Esophagus muscularis mucosa (tissue), 4 donors: ENCODE measurements at regions not wholly inside any gene's neighbourhood (a gene's known extent, or its start where the extent isn't known, plus 50 kb on each side); places are given as distances from the start of the nearest gene placed in this dataset.

Experiments used
- DNase-seq: peaks from one replicate; pipeline ENCODE4 v3.0.0-alpha.2; 2017; ENCODE audit errors: extremely low spot score
- H3K27ac ChIP-seq, 4 donors: fragments of 200-600 bp; sonication (generic); replicated peaks in 1 of 4; 1 replicate in 3 of 4; 2 replicates in 1 of 4; pipeline ENCODE4 v1.5.1; 2016 to 2019; ENCODE audit warnings: mild to moderate bottlenecking in 1 of 4
- H3K27me3 ChIP-seq, 4 donors: fragments of 200-600 bp; sonication (generic); one replicate each; pipeline versions ENCODE4 v1.5.1 to v1.6.0; 2016 to 2019
- H3K36me3 ChIP-seq, 4 donors: fragments of 200-600 bp; sonication (generic); one replicate each; pipeline ENCODE4 v1.5.1; 2016 to 2019
- H3K4me1 ChIP-seq, 4 donors: fragments of 200-600 bp; sonication (generic); one replicate each; pipeline ENCODE4 v1.5.1; 2016 to 2019
- H3K4me3 ChIP-seq, 4 donors: fragments of 200-600 bp; sonication (generic); 1 replicate in 2 of 4; 2 replicates in 2 of 4; pipeline ENCODE4 v1.5.1; 2016 to 2019; ENCODE audit warnings: mild to moderate bottlenecking in 4 of 4, moderate library complexity in 1 of 4
- H3K9me3 ChIP-seq, 4 donors: fragments of 200-600 bp; sonication (generic); 1 replicate in 3 of 4; 2 replicates in 1 of 4; pipeline ENCODE4 v1.5.1; 2016 to 2019
- CTCF ChIP-seq, 3 experiments: fragments of 200-600 bp in 2 of 3; fragments of 450-650 bp in 1 of 3; sonication (generic) in 2 of 3; IDR thresholded peaks; one replicate each; pipeline ENCODE4 v1.5.1; 2017 to 2019; ENCODE audit warnings: antibody characterized with exemption in 3 of 3, mild to moderate bottlenecking in 2 of 3, moderate library complexity in 1 of 3
- EP300 ChIP-seq: sonication (generic); formaldehyde crosslinking; IDR thresholded peaks from one replicate; pipeline ENCODE4 v1.6.1; 2017; ENCODE audit warnings: antibody characterized with exemption
- POLR2A ChIP-seq: fragments of 450-650 bp; IDR thresholded peaks from one replicate; pipeline ENCODE4 v1.6.1; 2017; ENCODE audit warnings: antibody characterized with exemption, moderate library complexity, mild to moderate bottlenecking, low read depth
- POLR2AphosphoS5 ChIP-seq, 2 donors: sonication (generic); formaldehyde crosslinking; IDR thresholded peaks; one replicate each; pipeline ENCODE4 v1.6.1; 2017; ENCODE audit warnings: antibody characterized with exemption in 2 of 2
- WGBS: methylation state at CpG from one replicate; pipeline ENCODE4 v1.1.5; 2018; 5-methylcytosine and 5-hydroxymethylcytosine counted together
- intact Hi-C: fragments of 100-400 bp; cut with DNase I; formaldehyde crosslinking; loops from one replicate; pipeline ENCODE4 v1.15.1; 2023

- no peak for TF ChIP-seq CTCF (IDR thresholded peaks at IDR 0.05)
- no peak for TF ChIP-seq POLR2A
- no peak for TF ChIP-seq POLR2AphosphoS5 (IDR thresholded peaks at IDR 0.05)
- no peak for TF ChIP-seq EP300
- intact Hi-C loops, result no loop called here
- no peaks in the 10 kb centered on the region for H3K4me1 ChIP-seq
- H3K9me3 ChIP-seq, result no peaks in the 10 kb centered on the region
- H3K4me3 ChIP-seq, result no peak overlapping the region
- no peaks in the 10 kb centered on the region for H3K27me3 ChIP-seq
- no peak overlapping the region for H3K27ac ChIP-seq
- no peak for DNase-seq
- no peaks in the 10 kb centered on the region for H3K36me3 ChIP-seq
Measured at GRCh38 chr6:16049168-16049567, 79.7 kb upstream of the MYLIP start.

DNA sequence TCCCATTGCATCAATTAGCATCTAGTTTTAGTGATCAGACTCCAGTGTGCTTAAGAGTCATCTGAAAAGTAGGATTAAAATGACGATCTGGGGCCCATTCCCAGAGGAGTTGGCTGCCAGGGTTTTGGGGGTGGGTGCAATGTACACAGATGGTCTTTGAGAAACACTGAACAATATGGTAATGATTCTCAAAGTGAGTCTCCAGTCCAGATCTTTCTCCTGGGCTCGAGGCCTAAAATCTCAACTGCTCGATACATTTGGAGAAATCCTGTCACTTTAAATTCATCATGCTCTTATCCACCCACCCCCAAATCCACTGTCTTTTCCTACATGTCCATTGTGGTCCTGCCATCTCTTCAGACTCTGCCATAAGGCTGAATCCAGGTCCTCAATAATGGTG, 80.7 kb upstream of the MYLIP start:
- intact Hi-C loops, result no loop called here
- TF ChIP-seq POLR2A (no peak), CTCF (IDR thresholded peaks at IDR 0.05) (no peak), POLR2AphosphoS5 (IDR thresholded peaks at IDR 0.05) (no peak), EP300 (no peak)

GRCh38 chr6:16047435-16047990, 81.4 kb upstream of the MYLIP start:
- WGBS, result 75% methylated on average over 2 of the region's 2 CpGs
- H3K36me3 ChIP-seq, result no peaks in the 10 kb centered on the region
- H3K27me3 ChIP-seq, result no peaks in the 10 kb centered on the region
- H3K4me3 ChIP-seq, result no peak overlapping the region
- H3K27ac ChIP-seq, result no peak overlapping the region
- no peaks in the 10 kb centered on the region for H3K9me3 ChIP-seq
- no peaks in the 10 kb centered on the region for H3K4me1 ChIP-seq
- TF ChIP-seq POLR2A (no peak), POLR2AphosphoS5 (IDR thresholded peaks at IDR 0.05) (no peak), CTCF (IDR thresholded peaks at IDR 0.05) (no peak), EP300 (no peak)
- no peak for DNase-seq
- intact Hi-C loops, result no loop called here

More for the DNA sequence above, 80.7 kb upstream of the MYLIP start:
- H3K27me3 ChIP-seq, result no peaks in the 10 kb centered on the region
- 92% methylated on average over 3 of the region's 3 CpGs for whole genome bisulfite sequencing
- H3K4me1 ChIP-seq, result no peaks in the 10 kb centered on the region
- no peak overlapping the region for H3K27ac ChIP-seq
- H3K36me3 ChIP-seq, result no peaks in the 10 kb centered on the region
- H3K9me3 ChIP-seq, result no peaks in the 10 kb centered on the region
- DNase-seq, result no peak
- no peak overlapping the region for H3K4me3 ChIP-seq

DNA sequence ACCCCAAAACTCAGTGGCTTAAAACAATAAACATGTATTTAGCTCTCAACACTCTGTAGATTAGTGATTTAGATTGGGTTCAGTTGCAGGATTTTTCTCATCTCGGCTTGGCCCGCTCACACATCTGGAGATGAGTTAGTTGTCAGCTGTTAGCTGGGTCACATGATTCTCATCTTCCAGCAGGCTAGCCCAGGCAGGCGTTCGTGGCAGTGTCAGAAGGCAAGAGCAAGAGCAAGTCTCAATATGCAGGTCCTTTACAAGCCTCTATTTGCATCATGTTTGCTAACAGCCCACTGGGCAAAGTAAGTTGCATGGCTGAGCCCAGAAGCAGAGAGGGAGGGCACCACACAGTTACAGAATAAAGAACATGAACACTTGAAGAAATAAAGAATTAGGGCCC, 83.6 kb upstream of the MYLIP start:
- TF ChIP-seq POLR2AphosphoS5 (IDR thresholded peaks at IDR 0.05) (no peak), EP300 (no peak), POLR2A (no peak), CTCF (IDR thresholded peaks at IDR 0.05) (no peak)
- intact Hi-C loops, result no loop called here
- no peak overlapping the region for H3K4me3 ChIP-seq
- no peaks in the 10 kb centered on the region for H3K4me1 ChIP-seq
- no peaks in the 10 kb centered on the region for H3K36me3 ChIP-seq
- WGBS, result 52% methylated on average over 4 of the region's 4 CpGs
- H3K27me3 ChIP-seq, result no peaks in the 10 kb centered on the region
- DNase-seq, result no peak
- H3K9me3 ChIP-seq, result peaks cover 0 to 5% (median 2%) of the 10 kb centered on the region in 4 donors
- H3K27ac ChIP-seq, result no peak overlapping the region

GRCh38 chr6:16044211-16044643, 84.7 kb upstream of the MYLIP start:
- no peak for DNase-seq
- Histone ChIP-seq H3K27me3 (no peaks in the 10 kb centered on the region), H3K4me3 (no peak overlapping the region), H3K27ac (no peak overlapping the region), H3K9me3 (peaks cover 0 to 7% (median 3%) of the 10 kb centered on the region in 4 donors), H3K4me1 (no peaks in the 10 kb centered on the region), H3K36me3 (no peaks in the 10 kb centered on the region)
- TF ChIP-seq POLR2A, result no peak
- no peak for TF ChIP-seq POLR2AphosphoS5 (IDR thresholded peaks at IDR 0.05)
- TF ChIP-seq CTCF (IDR thresholded peaks at IDR 0.05), result no peak
- TF ChIP-seq EP300, result no peak
- WGBS, result 72% methylated on average over 2 of the region's 2 CpGs
- intact Hi-C loops, result no loop called here
